ENCODE measurements at regions not wholly inside any gene's neighbourhood (a gene's known extent, or its start where the extent isn't known, plus 50 kb on each side); places are given as distances from the start of the nearest gene placed in this dataset.

GRCh38 chr4:154683956-154684681 is 59.7 kb upstream of the LRAT start:
- Histone ChIP-seq H3K4me3 (ENCODE audit: low read depth in 2 of 2, low read length in 2 of 2) (no peak overlapping the region), H3K9me3 (ENCODE audit: control insufficient read depth, insufficient read depth, low read depth, low read length) (no peaks in the 10 kb centered on the region), H3K4me1 (ENCODE audit: control insufficient read depth, insufficient read depth, low read length) (no peaks in the 10 kb centered on the region), H3K36me3 (ENCODE audit: control insufficient read depth, insufficient read depth, low read length) (no peaks in the 10 kb centered on the region), H3K27me3 (ENCODE audit: control insufficient read depth, insufficient read depth, low read length) (no peaks in the 10 kb centered on the region), H3K27ac (ENCODE audit: low read length) (no peak overlapping the region)
- ATAC-seq (no peak), DNase-seq (ENCODE audit: low read depth, low spot score) (no peak)
- ChIA-PET POLR2A (no interaction called here), CTCF (no interaction called here)
- no TSS peak for BruUV-seq (replicated peaks)
- in situ Hi-C loops (cut with HindIII; ENCODE audit: low pct_unique_long_range_greater_than_20kb, low sequenced_read_pairs) (no loop called here), intact Hi-C loops (cut with micrococcal nuclease; ENCODE audit: unreplicated experiment) (no loop called here)
- no peak for TF ChIP-seq TCF7L2 (IDR thresholded peaks at IDR 0.05; ENCODE audit: low read depth, low read length)
- TF ChIP-seq REST (IDR thresholded peaks at IDR 0.05; ENCODE audit: insufficient read depth in 1 of 2, low read depth in 2 of 2, low read length in 1 of 2), result no peak
- no peak for TF ChIP-seq CTCF (IDR thresholded peaks at IDR 0.05)
- no peak for TF ChIP-seq POLR2AphosphoS5 (IDR thresholded peaks at IDR 0.05; ENCODE audit: low read depth, low read length)

GRCh38 chr4:154686838-154687237 is 57.0 kb upstream of the LRAT start:
- CTCF ChIA-PET, result interaction anchor here (0.7 kb wide), 1 partner anchor 773 kb away, joined by 6 read pairs; no protein-coding TSS in a partner anchor
- Histone ChIP-seq H3K4me1 (ENCODE audit: control insufficient read depth, insufficient read depth, low read length) (no peaks in the 10 kb centered on the region), H3K36me3 (ENCODE audit: control insufficient read depth, insufficient read depth, low read length) (no peaks in the 10 kb centered on the region), H3K4me3 (ENCODE audit: low read depth in 2 of 2, low read length in 2 of 2) (no peak overlapping the region), H3K9me3 (ENCODE audit: control insufficient read depth, insufficient read depth, low read depth, low read length) (no peaks in the 10 kb centered on the region), H3K27ac (ENCODE audit: low read length) (no peak overlapping the region), H3K27me3 (ENCODE audit: control insufficient read depth, insufficient read depth, low read length) (no peaks in the 10 kb centered on the region)
- no peak for ATAC-seq
- BruUV-seq (replicated peaks), result no TSS peak
- no peak for DNase-seq (ENCODE audit: low read depth, low spot score)
- TF ChIP-seq POLR2AphosphoS5 (IDR thresholded peaks at IDR 0.05; ENCODE audit: low read depth, low read length), result no peak
- no peak; the same call in 1 of the 2 replicates for TF ChIP-seq CTCF (IDR thresholded peaks at IDR 0.05)
- no peak for TF ChIP-seq TCF7L2 (IDR thresholded peaks at IDR 0.05; ENCODE audit: low read depth, low read length)
- TF ChIP-seq SIN3A (IDR thresholded peaks at IDR 0.05; ENCODE audit: borderline replicate concordance, insufficient read depth, low read depth, low read length), result no peak
- in situ Hi-C loops (cut with HindIII; ENCODE audit: low pct_unique_long_range_greater_than_20kb, low sequenced_read_pairs) (no loop called here), intact Hi-C loops (cut with micrococcal nuclease; ENCODE audit: unreplicated experiment) (loop anchor here (5.0 kb wide), 1 partner anchor 90 kb away; no protein-coding TSS in a partner anchor)
- POLR2A ChIA-PET, result no interaction called here
